ENCODE measurements at regions not wholly inside any gene's neighbourhood (a gene's known extent, or its start where the extent isn't known, plus 50 kb on each side); places are given as distances from the start of the nearest gene placed in this dataset.

DNA sequence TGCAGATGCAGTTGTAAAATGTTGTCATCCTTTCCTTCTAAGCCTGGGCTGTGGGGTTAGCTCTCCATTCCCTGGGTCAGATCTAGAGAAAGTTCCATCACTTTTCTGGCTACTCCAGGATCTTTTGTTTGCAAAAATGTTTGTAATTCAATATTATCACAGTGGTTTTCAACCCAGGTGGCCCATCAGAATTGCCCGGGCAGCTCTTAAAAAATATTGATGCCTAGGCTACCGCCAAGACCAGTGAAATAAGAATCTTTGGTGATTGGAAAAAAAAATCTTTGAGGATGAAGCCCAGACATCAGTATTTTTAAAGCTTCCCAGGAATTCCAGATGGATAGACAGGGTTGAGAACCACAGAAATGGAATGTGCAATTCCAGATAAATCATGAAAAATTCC, 232.5 kb upstream of the SPRED2 start:
- H3K27ac Mint-ChIP-seq (ENCODE audit: unreplicated experiment): no peak overlapping the region
- Histone ChIP-seq H3K4me3 (ENCODE audit: insufficient read depth, low read depth, low read length) (no peak overlapping the region), H4K20me1 (ENCODE audit: insufficient read depth, low read length) (no peaks in the 10 kb centered on the region), H3K27me3 (ENCODE audit: insufficient read depth, low read length) (no peaks in the 10 kb centered on the region), H3K79me2 (ENCODE audit: insufficient read depth, low read length) (no peaks in the 10 kb centered on the region), H3K36me3 (ENCODE audit: insufficient read depth, low read length) (no peaks in the 10 kb centered on the region), H3K27ac (ENCODE audit: low read depth, low read length) (no peak overlapping the region), H3K9ac (ENCODE audit: low read length) (no peak overlapping the region), H3K9me3 (ENCODE audit: insufficient read depth, low read depth, low read length) (peaks cover 11% of the 10 kb centered on the region), H3K4me2 (ENCODE audit: low read length) (no peak overlapping the region), H2AFZ (ENCODE audit: low read depth, low read length) (no peak overlapping the region), H3K4me1 (ENCODE audit: insufficient read depth, low read length) (peaks cover 39% of the 10 kb centered on the region)
- peaks cover 30% of the 10 kb centered on the region for H3K4me1 Mint-ChIP-seq (ENCODE audit: low read depth, unreplicated experiment)
- no peak for TF ChIP-seq EZH2 (IDR thresholded peaks at IDR 0.05; ENCODE audit: insufficient read depth, low read length)
- TF ChIP-seq, protein P1, sequence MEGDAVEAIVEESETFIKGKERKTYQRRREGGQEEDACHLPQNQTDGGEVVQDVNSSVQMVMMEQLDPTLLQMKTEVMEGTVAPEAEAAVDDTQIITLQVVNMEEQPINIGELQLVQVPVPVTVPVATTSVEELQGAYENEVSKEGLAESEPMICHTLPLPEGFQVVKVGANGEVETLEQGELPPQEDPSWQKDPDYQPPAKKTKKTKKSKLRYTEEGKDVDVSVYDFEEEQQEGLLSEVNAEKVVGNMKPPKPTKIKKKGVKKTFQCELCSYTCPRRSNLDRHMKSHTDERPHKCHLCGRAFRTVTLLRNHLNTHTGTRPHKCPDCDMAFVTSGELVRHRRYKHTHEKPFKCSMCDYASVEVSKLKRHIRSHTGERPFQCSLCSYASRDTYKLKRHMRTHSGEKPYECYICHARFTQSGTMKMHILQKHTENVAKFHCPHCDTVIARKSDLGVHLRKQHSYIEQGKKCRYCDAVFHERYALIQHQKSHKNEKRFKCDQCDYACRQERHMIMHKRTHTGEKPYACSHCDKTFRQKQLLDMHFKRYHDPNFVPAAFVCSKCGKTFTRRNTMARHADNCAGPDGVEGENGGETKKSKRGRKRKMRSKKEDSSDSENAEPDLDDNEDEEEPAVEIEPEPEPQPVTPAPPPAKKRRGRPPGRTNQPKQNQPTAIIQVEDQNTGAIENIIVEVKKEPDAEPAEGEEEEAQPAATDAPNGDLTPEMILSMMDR (IDR thresholded peaks at IDR 0.05; ENCODE audit: insufficient read depth, low read depth, low read length): no peak
- H3K4me3 Mint-ChIP-seq (ENCODE audit: unreplicated experiment): no peak overlapping the region
- H3K27me3 Mint-ChIP-seq (ENCODE audit: low read depth, unreplicated experiment): no peaks in the 10 kb centered on the region
- no peaks in the 10 kb centered on the region for H3K36me3 Mint-ChIP-seq (ENCODE audit: low read depth, unreplicated experiment)
- peak; percentile 61 for DNase-seq (ENCODE audit: low read depth)
- FAIRE-seq: no peak
- H3K9me3 Mint-ChIP-seq (ENCODE audit: unreplicated experiment): peaks cover 22% of the 10 kb centered on the region

DNA sequence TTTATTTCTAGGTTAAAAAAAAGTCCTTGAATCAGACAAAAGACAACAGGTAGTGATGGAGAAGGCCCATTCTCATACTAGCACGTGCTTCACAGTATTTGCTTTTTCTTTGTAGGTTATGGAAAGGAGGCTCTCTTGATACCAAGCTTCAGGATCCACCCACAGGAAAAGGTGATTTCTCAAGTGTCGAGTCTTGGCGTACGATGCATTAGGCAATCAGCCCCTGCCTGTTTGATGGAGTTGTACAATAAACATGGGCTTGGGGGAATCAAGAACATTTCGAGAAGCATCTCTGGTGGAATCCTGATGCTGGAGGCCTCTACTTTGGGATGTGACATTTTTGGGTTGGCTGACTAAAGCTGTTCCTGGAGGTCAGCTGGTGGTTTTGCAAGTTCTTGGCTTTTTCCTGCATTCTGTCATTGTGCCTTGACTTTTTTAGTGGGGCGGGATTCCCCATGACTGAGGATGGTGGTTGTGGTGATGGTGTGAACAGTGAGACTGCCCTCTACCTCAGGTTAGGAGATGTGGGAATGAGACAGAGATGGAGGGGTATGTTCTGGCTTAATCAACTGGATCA, 231.5 kb upstream of the SPRED2 start:
- Mint-ChIP-seq H3K36me3 (ENCODE audit: low read depth, unreplicated experiment) (peaks cover 2% of the 10 kb centered on the region), H3K4me3 (ENCODE audit: unreplicated experiment) (no peak overlapping the region), H3K4me1 (ENCODE audit: low read depth, unreplicated experiment) (peaks cover 37% of the 10 kb centered on the region), H3K9me3 (ENCODE audit: unreplicated experiment) (peaks cover 13% of the 10 kb centered on the region), H3K27ac (ENCODE audit: unreplicated experiment) (no peak overlapping the region), H3K27me3 (ENCODE audit: low read depth, unreplicated experiment) (no peaks in the 10 kb centered on the region)
- H3K4me3 ChIP-seq (ENCODE audit: insufficient read depth, low read depth, low read length): no peak overlapping the region
- DNase-seq (ENCODE audit: low read depth): peak; percentile 91
- TF ChIP-seq, protein P1 (IDR thresholded peaks at IDR 0.05; ENCODE audit: insufficient read depth, low read depth, low read length): no peak
- TF ChIP-seq EZH2 (IDR thresholded peaks at IDR 0.05; ENCODE audit: insufficient read depth, low read length): no peak
- no peak overlapping the region for H2AFZ ChIP-seq (ENCODE audit: low read depth, low read length)
- no peaks in the 10 kb centered on the region for H4K20me1 ChIP-seq (ENCODE audit: insufficient read depth, low read length)
- H3K36me3 ChIP-seq (ENCODE audit: insufficient read depth, low read length): no peaks in the 10 kb centered on the region
- no peak overlapping the region for H3K27ac ChIP-seq (ENCODE audit: low read depth, low read length)
- no peak overlapping the region for H3K9ac ChIP-seq (ENCODE audit: low read length)
- peaks cover 8% of the 10 kb centered on the region for H3K9me3 ChIP-seq (ENCODE audit: insufficient read depth, low read depth, low read length)
- H3K4me2 ChIP-seq (ENCODE audit: low read length): no peak overlapping the region
- H3K27me3 ChIP-seq (ENCODE audit: insufficient read depth, low read length): no peaks in the 10 kb centered on the region
- no peak for FAIRE-seq
- peaks cover 44% of the 10 kb centered on the region for H3K4me1 ChIP-seq (ENCODE audit: insufficient read depth, low read length)
- H3K79me2 ChIP-seq (ENCODE audit: insufficient read depth, low read length): no peaks in the 10 kb centered on the region

DNA sequence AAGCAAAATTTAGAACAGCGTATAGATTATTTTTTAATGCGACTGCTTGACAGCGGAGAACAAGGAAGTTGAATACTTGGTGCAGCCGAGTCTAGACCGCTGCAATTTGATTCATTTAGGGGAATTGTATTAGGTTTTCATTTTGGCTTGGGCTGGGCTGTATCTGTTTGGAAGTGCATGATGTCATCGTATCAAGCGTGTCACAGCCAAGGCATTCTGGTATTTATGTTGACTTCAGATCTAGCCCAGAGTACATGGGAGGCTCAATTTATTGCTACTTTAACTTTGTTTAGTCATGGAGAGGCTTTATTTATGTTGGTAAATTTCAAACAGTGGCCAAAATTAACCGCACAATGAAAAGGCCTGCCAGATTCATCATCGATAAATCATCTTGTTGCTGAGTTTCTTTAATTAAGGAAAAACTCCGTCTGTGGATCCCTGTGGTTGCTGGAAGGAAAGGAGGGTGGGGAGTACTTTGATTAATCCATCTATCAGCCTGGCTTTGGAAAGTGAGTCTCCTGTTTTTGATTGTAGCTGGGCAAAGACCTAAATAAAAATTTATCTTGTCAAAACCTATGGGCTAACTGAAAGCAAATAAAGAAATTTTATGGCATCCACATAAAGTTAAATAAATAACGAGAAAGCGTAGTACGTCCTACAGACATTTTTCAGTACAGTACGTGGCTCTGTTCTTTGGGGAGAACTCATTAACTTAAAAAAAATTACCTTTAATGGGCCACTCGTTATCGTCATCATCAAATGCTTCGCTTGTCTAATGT, 230.4 kb upstream of the SPRED2 start:
- Mint-ChIP-seq H3K4me1 (ENCODE audit: low read depth, unreplicated experiment) (peaks cover 46% of the 10 kb centered on the region), H3K27me3 (ENCODE audit: low read depth, unreplicated experiment) (no peaks in the 10 kb centered on the region), H3K36me3 (ENCODE audit: low read depth, unreplicated experiment) (peaks cover 2% of the 10 kb centered on the region), H3K27ac (ENCODE audit: unreplicated experiment) (no peak overlapping the region), H3K9me3 (ENCODE audit: unreplicated experiment) (peaks cover 6% of the 10 kb centered on the region), H3K4me3 (ENCODE audit: unreplicated experiment) (no peak overlapping the region)
- DNase-seq (ENCODE audit: low read depth) (peak; percentile 99), FAIRE-seq (peak; percentile 37)
- no peaks in the 10 kb centered on the region for H3K36me3 ChIP-seq (ENCODE audit: insufficient read depth, low read length)
- peak overlapping the region; percentile 78 for H3K4me2 ChIP-seq (ENCODE audit: low read length)
- H3K4me3 ChIP-seq (ENCODE audit: insufficient read depth, low read depth, low read length): peak overlapping the region; percentile 27
- H3K79me2 ChIP-seq (ENCODE audit: insufficient read depth, low read length): no peaks in the 10 kb centered on the region
- peak overlapping the region; percentile 38 for H2AFZ ChIP-seq (ENCODE audit: low read depth, low read length)
- no peaks in the 10 kb centered on the region for H3K27me3 ChIP-seq (ENCODE audit: insufficient read depth, low read length)
- H4K20me1 ChIP-seq (ENCODE audit: insufficient read depth, low read length): no peaks in the 10 kb centered on the region
- H3K27ac ChIP-seq (ENCODE audit: low read depth, low read length): peak overlapping the region; percentile 39
- H3K9ac ChIP-seq (ENCODE audit: low read length): peak overlapping the region; percentile 52
- TF ChIP-seq, protein P1 (IDR thresholded peaks at IDR 0.05; ENCODE audit: insufficient read depth, low read depth, low read length): no peak
- TF ChIP-seq EZH2 (IDR thresholded peaks at IDR 0.05; ENCODE audit: insufficient read depth, low read length): no peak
- H3K4me1 ChIP-seq (ENCODE audit: insufficient read depth, low read length): peaks cover 49% of the 10 kb centered on the region
- no peaks in the 10 kb centered on the region for H3K9me3 ChIP-seq (ENCODE audit: insufficient read depth, low read depth, low read length)
